ENCODE measurements at regions not wholly inside any gene's neighbourhood (a gene's known extent, or its start where the extent isn't known, plus 50 kb on each side); places are given as distances from the start of the nearest gene placed in this dataset.

DNA sequence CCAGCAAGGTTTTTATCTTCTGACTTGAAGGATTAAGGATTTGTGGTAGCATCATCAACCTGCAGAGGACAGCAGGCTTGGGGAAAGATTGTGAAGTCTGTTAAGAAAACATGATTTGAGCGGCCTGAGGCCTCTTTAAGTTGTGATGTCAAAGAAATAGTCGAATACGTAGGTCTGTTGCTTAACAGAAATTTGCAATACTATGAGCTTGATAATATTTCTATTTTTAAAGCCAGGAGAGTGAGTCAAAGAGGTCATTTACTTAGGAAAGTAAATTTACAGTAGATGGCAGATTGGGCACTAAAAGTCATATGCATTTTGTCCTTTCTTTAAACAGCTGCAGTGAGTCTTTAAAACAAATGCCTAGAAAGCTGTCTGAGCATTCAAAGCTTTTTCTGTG is 336.3 kb downstream of the DIPK2A start:
- no peak for DNase-seq

DNA sequence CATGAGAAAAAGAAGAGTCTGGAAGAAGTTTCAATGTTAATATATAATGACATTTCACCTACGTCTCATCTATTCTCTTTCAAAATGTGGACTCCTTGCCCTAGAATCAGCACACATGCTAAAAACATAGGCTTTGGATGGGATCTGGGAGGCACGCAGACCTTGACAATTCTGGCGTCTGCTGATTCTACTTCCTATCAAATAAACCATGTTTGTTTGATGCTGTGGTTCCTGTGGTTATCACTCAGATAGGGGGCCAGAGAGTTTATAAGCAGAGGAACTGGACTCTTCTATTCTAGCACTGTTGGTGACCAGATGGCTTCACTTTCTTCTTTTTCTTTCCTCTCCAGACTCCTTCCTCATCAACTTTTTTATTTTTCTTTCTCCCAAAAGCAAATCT is 336.8 kb downstream of the DIPK2A start:
- no peak for DNase-seq

DNA sequence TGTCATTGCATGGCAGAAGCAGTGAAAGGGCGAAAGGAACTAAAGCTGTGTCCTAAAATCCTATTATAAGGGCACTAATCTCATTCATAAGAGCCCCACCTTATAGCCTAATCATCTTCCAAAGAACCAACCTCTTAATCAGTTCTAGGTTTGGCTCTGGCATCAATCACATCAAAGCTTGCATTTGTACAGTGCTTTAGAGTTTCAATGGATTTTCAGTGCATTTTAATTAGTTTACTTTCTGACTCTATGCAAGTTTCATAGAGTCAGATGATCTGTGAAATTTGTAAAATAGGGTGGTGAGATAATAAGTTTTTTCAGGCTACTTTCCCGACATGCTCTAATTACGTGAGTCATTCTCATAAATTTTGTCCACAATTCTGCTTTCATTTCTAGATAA is 341.1 kb downstream of the DIPK2A start:
- no peak for DNase-seq

DNA sequence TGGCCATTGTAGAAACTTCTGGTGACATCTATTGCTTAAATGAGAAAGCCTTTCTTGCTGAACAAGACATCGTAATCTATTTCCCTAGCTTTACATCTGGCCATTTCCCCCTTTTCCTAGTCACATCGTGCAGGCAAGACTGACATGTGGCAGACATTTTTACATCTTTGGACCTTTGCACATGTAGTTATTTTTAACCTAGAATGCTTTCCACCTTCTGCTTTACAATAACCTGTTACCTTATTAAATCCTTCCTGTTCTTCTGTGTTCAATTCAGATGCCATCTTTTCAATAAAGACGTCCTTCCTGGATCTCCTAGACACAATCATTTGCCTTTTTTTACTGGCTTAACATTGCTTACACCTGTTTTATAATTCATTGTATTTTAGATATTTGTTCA is 343.3 kb downstream of the DIPK2A start:
- no peak for DNase-seq

DNA sequence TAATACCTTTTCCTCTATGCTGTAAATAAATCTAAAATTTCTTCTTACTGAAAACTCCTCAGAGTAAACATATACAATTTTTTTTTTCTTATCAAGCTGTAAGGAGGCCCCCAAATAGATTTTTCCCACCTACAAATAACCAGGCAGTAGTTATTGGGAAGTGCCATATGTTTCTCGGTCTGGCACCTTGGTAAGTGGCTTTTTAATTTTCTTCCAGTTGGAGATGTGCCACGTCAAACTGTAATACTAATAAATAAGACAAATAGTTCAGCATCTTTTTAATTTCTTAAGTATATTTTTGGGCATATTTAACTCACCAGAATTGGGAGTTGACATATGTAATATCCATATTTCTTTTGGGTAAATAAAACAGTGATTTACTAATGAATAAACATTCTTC is 346.3 kb downstream of the DIPK2A start:
- DNase-seq: no peak

DNA sequence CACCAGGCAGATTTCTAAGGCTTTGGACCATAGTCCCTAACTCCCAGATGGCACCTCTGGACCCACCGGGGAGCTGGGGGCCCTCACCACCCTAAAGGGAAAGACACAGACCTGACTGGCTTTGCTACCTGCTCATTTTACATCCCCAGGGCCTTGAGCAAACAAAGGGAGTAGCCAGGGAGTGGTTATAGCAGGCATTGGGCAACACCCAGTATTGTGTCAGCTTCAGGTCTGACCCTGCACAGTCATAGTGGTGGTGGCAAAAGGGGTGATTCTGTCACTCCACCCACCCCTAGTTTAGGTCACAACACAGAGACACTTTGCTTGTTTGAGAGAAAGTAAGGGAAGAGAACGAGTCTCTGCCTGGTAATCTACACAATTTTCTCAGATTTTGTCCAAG is 352.5 kb downstream of the DIPK2A start:
- DNase-seq: no peak

DNA sequence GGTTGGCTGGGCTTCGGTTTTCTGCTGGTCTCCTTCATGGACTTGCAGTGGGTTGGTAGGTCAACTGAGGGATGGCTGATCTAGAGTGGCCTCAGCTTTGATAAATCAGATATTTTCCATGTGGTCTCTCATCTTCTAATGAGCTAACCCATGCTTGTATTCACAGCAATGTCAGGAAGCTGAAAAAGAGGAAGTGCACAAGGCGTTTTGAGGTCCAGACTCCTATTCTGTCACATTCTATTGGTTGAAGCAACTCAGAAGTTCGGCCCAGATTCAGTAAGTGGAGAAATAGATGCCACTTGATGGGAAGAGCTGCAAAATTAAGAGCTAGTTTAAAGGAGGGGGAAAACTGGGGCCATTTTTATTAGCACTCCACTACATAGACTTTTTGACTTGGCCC is 361.2 kb downstream of the DIPK2A start:
- no peak for DNase-seq

DNA sequence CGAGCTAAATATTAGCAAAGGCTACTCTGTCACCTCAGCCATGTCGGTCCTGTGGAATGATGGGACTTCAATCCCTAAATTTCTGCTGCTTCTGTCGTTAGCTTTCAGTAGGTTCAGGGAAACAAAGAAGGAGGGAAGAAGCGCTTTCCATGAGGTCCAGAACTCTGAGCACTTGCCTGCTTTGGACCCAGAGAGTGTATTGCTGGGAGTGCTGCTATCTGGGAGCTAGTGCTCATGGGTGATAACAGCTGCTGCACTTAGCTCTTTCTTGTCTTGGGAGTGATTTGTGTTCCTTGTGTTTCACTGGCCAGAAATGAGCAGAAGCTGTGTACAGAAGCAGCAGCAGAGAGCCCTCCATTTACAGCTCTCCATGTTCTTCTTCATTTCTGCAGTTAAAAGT is 369.8 kb downstream of the DIPK2A start:
- no peak for DNase-seq

DNA sequence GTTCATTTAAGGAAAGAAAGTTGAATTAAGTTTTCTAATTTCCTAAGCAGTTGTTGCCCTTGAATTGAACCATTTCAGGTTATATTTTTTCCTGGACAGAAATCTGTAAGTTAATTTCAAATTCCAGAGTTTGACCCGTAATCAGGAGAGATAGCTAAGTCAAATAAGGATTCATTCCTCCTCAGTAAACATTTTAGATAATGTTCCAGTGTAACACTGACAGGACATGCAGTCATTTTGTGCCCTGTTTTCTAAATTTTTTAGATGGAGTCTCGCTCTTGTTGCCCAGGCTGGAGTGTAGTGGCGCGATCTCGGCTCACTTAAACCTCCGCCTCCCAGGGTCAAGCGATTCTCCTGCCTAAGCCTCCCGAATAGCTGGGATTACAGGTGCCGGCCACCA is 371.7 kb downstream of the DIPK2A start:
- no peak for DNase-seq

DNA sequence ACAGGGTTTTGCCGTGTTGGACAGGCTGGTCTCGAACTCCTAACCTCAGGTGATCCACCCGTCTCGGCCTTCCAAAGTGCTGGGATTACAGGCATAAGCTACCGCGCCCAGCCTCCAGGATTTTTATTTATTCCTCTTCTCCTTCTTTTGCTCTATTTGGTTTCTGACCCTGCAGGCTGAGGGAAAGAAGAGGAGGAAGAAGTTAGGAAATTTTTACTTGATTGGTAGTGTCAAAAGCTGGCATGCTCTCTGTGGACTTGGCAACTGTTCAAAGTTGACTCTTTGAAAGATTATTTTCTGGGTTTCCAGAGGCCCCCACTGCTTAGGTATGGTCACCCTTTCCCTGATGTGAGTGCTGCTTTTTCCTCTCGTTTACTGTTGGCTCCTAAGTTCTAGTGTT is 372.2 kb downstream of the DIPK2A start:
- no peak for DNase-seq

DNA sequence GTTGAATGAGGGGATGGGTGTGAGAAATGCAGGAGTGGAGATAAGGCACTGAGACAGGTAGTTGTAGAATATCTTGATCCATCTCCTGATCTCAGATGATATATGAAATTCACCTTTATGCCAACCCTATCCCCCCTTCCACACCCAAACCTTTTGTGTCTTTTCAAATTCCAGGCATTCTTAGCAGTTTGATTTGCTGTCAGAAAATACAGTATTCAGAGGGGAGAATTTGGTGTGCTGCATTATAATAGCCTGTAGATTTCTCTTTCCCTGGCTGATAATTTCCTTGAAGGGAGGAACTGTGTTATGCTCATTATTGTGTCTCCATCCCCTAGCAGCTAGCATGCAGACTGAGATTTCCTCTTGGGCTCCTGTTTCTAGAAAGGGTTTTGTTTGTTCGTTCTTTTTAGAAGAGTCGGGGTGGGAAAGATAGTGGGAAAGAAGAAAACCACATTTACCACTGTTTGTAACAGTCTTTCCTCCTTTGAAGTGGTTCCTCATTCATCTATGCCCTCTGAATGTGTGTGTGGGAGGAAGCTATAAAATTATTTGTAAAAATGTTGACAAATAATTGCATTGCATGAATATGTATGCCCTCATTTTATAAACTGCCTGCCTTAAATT is 373.4 kb downstream of the DIPK2A start:
- no peak for DNase-seq

DNA sequence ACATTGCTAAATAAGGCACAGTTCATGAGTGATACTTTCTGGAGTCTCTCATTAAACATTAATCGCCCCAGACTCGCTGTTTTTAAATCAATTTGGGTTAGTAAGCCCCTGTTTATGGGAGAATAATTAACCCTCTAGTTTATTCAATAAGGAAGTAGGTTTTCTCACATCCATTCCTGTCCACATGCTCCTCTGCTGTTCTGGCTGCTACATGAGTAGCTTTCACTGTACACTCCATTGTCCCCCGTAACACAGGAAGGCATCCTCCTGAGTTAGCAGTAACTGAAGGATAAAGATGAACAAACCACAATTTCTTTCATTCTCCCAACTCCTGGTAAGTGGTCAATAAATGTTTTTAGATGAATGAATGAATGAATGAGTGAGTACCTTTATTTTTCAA is 378.5 kb downstream of the DIPK2A start:
- DNase-seq: no peak

DNA sequence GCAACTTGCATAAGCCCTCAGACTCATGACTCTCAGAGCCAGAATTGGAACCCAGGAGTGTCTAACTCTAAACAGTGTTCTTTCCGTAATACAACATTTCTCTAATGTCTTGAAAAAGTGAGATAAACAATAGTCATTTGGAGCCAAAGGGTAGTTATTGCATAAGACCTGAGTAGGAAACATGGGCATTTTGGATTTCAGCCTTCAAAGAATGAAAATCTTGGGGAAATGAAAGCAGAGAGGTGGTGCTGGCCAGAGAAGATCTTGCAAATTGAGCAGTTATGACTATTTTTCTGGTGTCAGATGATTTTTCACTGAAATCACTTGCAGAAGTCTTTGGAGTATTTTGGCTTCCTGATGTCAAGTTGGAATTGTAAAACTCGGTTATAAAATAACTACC is 379.4 kb downstream of the DIPK2A start:
- DNase-seq: no peak

DNA sequence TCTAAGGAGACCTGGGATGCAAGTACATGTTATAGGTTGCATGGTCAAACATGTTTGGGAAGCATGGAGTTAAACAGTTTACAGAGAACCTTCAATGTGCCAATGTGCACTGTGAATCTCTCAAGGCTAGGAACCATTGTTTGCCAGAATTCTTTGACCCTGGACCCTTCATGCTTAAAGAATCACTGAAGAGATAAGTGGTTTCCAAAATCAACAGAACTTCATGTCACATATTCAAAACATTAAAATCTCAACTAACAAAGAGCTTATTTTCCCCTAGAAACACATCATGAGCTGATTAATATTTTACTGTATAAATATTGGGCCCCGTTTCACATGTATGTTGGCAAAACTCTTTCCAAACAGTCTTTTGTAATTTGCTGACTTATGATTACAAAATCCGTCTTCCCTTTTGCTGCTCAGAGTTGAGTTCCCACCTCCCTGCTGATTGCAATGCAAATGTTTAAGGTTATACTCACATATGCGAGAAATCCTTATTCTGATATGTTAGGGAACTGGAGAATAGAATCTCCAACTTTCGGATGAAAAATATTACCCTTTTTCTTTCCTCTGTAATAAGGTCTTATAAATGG is 380.2 kb downstream of the DIPK2A start:
- DNase-seq: no peak

DNA sequence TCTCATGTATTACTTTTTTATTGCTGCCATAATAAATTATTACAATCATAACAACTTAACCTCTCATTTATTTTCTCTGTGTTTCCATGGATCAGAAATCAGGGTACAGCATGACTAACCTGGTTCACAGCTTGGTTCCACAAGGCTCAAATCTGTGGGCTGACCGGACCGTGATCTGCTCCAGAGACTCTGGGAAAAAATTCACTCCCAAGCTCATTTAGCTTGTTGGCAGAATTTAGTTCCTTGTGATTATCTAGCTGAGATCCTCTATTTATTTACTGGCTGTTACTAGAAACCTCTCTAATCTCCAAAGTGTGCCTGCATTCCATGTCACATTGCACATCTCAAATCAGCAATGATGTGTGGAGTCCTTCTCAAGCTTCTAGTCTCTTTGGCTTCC is 386.6 kb downstream of the DIPK2A start:
- DNase-seq: no peak

DNA sequence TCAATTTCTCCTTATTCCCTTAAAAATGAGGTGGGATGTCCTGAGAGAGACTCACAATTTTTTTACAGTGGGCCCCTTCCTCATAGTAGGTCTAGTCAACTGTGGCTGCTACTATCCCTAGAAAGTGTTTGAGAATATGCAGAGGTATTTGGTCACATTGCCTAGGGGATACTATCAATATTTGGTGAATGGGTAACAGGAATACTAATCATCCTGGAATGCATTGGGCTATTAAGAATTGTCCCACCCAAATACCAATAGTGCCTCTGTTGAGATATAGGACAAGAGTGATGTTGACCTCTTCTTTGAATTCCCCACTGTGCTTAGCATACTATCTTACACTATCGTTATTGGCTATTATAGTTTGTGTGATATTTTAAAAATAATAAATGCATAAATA is 389.4 kb downstream of the DIPK2A start:
- DNase-seq: no peak

DNA sequence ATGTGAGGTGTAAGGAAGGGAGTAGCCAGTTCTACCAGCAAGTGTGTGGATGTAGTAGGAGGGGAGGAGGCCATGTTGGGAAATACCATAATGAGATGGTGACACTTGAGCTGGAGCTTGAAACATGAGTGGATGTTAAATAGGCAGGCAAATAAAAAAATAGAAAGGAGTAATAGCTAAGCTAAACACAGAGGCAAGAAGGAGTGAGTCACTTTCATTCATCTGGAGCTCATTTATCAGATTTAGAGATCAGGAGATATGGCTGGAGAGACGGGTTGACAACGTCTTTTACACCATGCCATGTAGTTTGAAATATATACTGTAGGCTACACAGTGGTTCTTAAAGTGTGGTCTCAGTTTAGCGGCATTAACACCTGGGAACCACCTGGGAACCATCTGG is 390.5 kb downstream of the DIPK2A start:
- DNase-seq: no peak

DNA sequence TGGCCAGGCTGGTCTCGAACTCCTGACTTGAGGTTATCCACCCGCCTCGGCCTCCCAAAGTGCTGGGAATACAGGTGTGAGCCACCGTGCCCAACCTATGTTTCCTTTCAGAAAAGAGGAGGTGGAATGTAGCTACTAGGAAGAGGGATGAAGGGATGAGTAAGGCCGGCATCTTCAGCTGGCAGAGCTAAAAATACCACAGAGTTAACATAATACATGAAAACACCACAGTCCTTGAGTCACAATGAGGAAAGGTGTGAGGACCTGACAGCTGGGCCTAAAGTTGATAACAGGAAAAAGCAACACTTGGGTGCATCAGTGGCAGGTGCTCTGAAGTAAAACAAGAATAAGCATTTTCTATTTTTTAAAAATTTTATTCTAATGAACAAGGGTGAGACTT is 392.2 kb downstream of the DIPK2A start:
- DNase-seq: no peak

DNA sequence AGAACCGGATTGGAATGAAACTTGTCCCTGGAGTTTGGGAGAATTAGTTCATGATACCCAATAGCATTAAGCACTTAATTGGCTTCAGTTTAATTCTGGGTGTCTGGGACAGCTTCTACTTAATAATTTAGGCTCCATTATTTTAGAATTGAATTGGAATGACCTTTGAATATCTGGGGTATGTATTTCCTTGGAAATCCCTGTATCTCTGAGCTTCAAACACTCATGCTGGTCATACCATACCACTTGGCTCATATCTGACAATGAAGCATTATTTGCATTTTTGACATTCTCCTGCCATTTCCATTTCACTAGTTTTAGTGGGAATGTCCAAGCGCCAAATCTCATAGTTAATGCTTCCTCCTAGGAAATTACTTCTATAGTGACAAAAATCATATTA is 393.1 kb downstream of the DIPK2A start:
- DNase-seq: no peak

DNA sequence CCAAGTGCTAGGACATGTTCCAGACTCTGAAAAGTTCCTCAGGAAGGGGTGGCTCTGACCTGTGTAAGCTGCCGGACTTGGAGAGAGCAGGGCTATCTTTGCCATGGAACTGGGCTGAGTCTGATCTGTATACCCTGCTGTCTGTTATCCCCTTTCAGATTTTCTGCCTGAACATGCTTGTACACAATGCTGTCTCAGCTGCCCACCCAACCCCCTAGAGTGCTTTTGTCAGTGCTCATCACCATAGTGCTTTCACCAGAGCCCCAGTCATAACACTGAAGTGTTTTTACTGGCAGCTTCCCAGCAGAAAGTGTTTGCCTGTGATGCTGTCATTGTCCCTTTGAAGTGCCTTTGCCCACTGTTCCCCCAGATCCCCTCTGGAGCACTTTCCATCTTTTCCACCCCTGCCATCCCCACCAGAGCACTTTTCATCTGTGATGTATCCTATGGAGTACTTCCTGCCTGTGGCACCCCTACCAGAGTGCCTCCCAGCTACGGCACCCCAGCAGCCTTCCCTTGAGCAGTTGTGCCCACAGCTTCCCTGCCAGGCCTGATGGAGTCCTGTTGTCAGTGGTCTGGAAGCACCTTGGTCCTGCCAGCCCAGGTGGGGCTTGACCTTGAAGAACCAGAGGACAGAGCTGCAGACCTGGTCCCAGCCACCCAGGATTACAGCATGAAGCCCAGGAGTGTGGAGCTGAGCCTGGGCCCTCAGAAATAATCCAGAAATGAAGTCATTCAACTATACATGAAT is 397.7 kb downstream of the DIPK2A start:
- DNase-seq: no peak

DNA sequence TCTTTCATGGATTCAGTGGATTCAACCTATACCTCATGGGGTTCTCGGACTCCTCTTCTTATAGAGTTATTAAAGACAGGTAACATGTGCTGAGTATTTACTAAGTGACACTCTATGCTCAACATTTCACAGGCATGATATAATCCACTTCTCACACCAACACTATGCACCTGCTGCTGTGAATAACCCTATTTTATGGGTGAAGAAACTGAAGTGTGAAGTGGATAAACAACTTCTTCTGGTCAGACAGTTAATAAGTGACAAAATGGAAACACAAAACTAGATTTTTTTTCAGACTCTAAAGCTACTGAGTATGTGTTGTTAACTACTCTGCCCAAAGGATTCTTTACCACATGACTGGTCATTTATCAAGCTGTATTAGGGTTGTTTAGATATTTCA is 403.5 kb downstream of the DIPK2A start:
- no peak for DNase-seq

DNA sequence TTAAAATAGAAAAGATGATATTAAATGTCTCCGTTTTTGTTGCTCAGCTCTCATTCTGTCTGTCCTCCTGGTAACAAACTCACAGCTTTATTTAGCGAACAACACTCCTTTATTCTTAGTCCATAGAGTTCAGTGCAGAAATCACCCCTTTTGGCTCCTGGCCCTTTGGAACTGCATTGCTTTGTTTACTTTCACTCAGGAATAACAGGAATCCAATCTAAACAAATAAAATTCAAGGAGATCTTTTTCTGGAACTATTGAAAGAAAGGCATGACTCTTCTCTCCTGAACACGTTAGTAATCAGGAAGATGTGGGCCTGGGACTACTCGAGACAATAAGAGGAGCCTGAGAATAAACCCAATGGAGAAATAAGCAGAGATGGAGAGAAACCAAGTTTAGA is 409.2 kb downstream of the DIPK2A start:
- no peak for DNase-seq

DNA sequence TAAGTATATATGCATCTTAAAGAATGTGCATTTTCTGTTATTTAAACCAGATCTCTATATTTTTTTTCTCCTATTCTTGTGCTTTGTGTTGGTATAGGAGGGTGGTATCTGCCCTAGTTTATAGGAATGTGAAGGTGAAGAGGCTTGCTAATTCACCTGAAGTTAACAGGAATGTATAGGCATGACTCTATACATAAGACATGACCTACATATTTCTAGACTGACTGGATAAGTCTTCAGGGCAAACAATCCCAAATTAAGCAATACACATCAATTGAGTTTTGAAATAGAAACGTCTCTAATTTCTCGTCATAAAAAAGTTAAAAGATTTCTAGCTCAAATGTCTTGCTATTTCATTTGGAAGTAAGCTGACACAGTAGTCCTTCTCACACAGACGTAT is 410.0 kb downstream of the DIPK2A start:
- DNase-seq: no peak

DNA sequence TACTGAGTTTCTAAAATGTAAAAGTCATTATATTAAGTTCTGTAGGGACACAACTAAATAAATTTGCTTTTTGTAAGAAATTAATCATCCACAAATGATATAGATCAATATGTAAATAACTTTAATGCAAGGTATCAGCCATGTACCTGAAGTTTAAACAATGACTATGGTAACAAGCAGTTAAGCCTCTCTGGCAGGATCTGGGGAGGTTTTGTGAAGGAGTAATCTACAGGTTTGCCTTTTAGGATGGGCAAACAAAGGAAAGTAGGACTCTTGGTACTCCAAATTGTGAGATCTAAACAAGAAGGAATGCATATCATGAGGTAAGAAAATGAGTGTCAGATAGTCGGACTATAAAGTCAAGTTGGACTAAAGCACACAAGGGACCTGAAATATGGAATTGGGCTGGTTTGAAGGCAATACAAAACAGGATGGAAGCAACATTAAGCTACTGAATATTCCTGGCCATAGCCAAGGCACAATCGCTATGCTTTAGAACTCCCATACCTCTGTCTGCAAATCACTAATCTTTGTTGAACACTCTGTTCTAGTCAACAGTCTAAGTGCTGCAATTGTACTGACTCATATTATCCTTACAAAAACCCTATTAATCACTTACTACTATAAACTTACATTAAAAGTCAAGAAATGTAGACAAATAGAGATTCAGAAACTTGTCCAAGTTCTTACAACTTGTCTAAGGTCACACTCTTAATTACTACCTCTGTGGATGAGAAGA is 412.8 kb downstream of the DIPK2A start:
- DNase-seq: no peak
